ENCODE measurements at regions not wholly inside any gene's neighbourhood (a gene's known extent, or its start where the extent isn't known, plus 50 kb on each side); places are given as distances from the start of the nearest gene placed in this dataset.

DNA sequence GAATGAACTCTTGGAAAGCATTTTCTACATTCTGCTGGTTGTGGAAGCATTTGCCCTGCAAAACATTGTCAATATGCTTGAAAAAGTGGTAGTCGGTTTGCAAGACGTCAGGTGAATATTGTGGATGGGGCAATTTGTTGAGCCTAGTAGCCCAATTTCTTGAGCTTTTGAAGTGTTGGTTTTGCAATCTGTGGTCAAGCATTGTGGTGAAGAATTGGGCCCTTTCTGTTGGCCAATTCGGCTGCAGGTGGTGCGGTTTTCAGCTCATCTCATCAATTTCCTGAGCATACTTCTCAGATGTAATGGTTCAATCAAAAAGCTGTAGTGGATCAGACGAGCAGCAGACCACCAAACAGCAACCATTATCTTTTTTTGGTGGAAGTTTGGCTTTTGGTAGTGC, 426.8 kb upstream of the CDH9 start:
- no peak overlapping the region for H3K9ac ChIP-seq (ENCODE audit: extremely low read depth, insufficient read length, low read length)
- H3K56ac ChIP-seq (ENCODE audit: insufficient read length, low read depth, low read length): no peak overlapping the region
- no peak overlapping the region for H4K91ac ChIP-seq (ENCODE audit: insufficient read length, low read depth, low read length)
- WGBS (ENCODE audit: extremely low coverage, insufficient read length, low lambda C conversion rate): no CpG with 5 or more reads among the region's 5 CpGs
- no peaks in the 10 kb centered on the region for H3K79me2 ChIP-seq (ENCODE audit: insufficient read depth, low read length)
- H4K5ac ChIP-seq (ENCODE audit: insufficient read length, low read depth, low read length): no peak overlapping the region
- no peak overlapping the region for H3K23ac ChIP-seq (ENCODE audit: insufficient read length, low read depth, low read length)
- H3T11ph ChIP-seq (ENCODE audit: low read length): no peak overlapping the region
- H2BK5ac ChIP-seq (ENCODE audit: insufficient read length, low read length): no peak overlapping the region
- H2AFZ ChIP-seq (ENCODE audit: low read length): no peak overlapping the region
- H2AK5ac ChIP-seq (ENCODE audit: insufficient read length, low read length): no peak overlapping the region
- H3K4me2 ChIP-seq (ENCODE audit: insufficient read depth, insufficient read length, low read length): no peak overlapping the region
- no peak overlapping the region for H2BK15ac ChIP-seq (ENCODE audit: low read depth, low read length)
- no peaks in the 10 kb centered on the region for H3K27me3 ChIP-seq (ENCODE audit: insufficient read depth, low read length)
- no peak overlapping the region for H3K14ac ChIP-seq (ENCODE audit: insufficient read depth, low read length)
- DNase-seq: no peak
- TF ChIP-seq, protein P1, sequence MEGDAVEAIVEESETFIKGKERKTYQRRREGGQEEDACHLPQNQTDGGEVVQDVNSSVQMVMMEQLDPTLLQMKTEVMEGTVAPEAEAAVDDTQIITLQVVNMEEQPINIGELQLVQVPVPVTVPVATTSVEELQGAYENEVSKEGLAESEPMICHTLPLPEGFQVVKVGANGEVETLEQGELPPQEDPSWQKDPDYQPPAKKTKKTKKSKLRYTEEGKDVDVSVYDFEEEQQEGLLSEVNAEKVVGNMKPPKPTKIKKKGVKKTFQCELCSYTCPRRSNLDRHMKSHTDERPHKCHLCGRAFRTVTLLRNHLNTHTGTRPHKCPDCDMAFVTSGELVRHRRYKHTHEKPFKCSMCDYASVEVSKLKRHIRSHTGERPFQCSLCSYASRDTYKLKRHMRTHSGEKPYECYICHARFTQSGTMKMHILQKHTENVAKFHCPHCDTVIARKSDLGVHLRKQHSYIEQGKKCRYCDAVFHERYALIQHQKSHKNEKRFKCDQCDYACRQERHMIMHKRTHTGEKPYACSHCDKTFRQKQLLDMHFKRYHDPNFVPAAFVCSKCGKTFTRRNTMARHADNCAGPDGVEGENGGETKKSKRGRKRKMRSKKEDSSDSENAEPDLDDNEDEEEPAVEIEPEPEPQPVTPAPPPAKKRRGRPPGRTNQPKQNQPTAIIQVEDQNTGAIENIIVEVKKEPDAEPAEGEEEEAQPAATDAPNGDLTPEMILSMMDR (conservative IDR thresholded peaks at IDR 0.05): no peak
- no peak overlapping the region for H4K8ac ChIP-seq (replicated peaks; ENCODE audit: insufficient read length, low read depth, low read length)
- H3K4ac ChIP-seq (ENCODE audit: low read depth, low read length): no peak overlapping the region
- H3K23me2 ChIP-seq (ENCODE audit: insufficient read length, low read depth, low read length, poor library complexity, severe bottlenecking): no peaks in the 10 kb centered on the region
- H3K4me1 ChIP-seq (ENCODE audit: insufficient read depth, low read length): no peaks in the 10 kb centered on the region
- H3K79me1 ChIP-seq (ENCODE audit: insufficient read depth, low read depth, low read length, poor library complexity, severe bottlenecking): no peaks in the 10 kb centered on the region
- H3K18ac ChIP-seq (ENCODE audit: insufficient read length, low read depth, low read length): no peak overlapping the region
- H3K9me3 ChIP-seq (ENCODE audit: control insufficient read depth, low read depth, low read length): no peaks in the 10 kb centered on the region
- Mint-ChIP-seq H3K27ac (no peak overlapping the region), H3K27me3 (ENCODE audit: low read depth) (no peaks in the 10 kb centered on the region; the same call in 1 of the 2 replicates), H3K4me3 (no peak overlapping the region), H3K4me1 (peaks cover 0 to 3% of the 10 kb centered on the region in 2 experiments; a peak in 1 of 4 replicates), H3K9me3 (0 out of 5 replicates have a peak, but pooled peaks cover 0 to 3% of the 10 kb centered on the region in 2 experiments), H3K36me3 (ENCODE audit: insufficient read depth in 1 of 3, low read depth in 3 of 3) (peaks cover 0 to 3% (median 0%) of the 10 kb centered on the region in 3 experiments; a peak in 2 of 7 replicates)
- H2BK20ac ChIP-seq (ENCODE audit: low read depth, low read length, poor library complexity, severe bottlenecking): no peak overlapping the region
- H2BK120ac ChIP-seq (ENCODE audit: low read depth, low read length, poor library complexity, severe bottlenecking): no peak overlapping the region
- no peak overlapping the region for H2BK12ac ChIP-seq (ENCODE audit: insufficient read length, low read depth, low read length)
- no peaks in the 10 kb centered on the region for H4K20me1 ChIP-seq (ENCODE audit: control insufficient read depth, insufficient read depth, insufficient read length)
- H3K27ac ChIP-seq (ENCODE audit: insufficient read length, low read depth, low read length): no peak overlapping the region

All from H9 (cell line).